T-helper 2 cell treated with Interferon-gamma antibody and Interleukin-4, amounts not matched to agents 5 μg/mL and 100 μg/mL, for 36 hours (primary cell): ENCODE measurements at regions not wholly inside any gene's neighbourhood (a gene's known extent, or its start where the extent isn't known, plus 50 kb on each side); places are given as distances from the start of the nearest gene placed in this dataset.

Experiments
- DNase-seq: peaks from one replicate; pipeline ENCODE4 v3.0.0; 2021; ENCODE audit warnings: low spot score
- H3K27ac Mint-ChIP-seq: one replicate; pipeline ENCODE4 v1.8.0; 2021; ENCODE audit warnings: mild to moderate bottlenecking, mixed read lengths
- H3K27me3 Mint-ChIP-seq: one replicate; pipeline ENCODE4 v1.8.0; 2021; ENCODE audit warnings: low read depth, mixed read lengths
- H3K36me3 Mint-ChIP-seq: one replicate; pipeline ENCODE4 v1.8.0; 2021; ENCODE audit warnings: low read depth, mixed read lengths
- H3K4me1 Mint-ChIP-seq: one replicate; pipeline ENCODE4 v1.8.0; 2021; ENCODE audit warnings: low read depth, mixed read lengths
- H3K4me3 Mint-ChIP-seq: one replicate; pipeline ENCODE4 v1.8.0; 2022; ENCODE audit warnings: mild to moderate bottlenecking, moderate library complexity, mixed read lengths
- H3K9me3 Mint-ChIP-seq: one replicate; pipeline ENCODE4 v1.8.0; 2021; ENCODE audit warnings: mixed read lengths

DNA sequence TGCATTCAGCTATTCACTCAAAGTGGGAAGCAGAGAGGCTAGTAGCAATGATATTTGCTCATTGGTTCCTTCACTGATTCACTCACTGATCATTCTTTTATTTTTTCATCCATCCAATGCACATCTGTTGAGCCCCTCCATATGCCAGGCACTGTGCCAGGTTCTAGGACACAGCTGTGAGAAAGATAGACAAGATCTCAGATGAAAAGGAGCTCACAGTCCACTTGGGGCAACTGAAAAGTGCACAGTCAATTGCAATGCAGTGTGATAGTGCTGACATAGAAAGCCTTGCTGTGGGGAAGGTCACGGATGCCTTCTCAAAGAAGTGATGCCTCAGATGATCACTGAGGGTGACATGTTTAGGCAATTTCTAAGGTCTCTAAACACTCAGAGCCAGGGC, 262.3 kb downstream of the PTEN start:
- Mint-ChIP-seq H3K4me3 (no peak overlapping the region), H3K27ac (no peak overlapping the region), H3K9me3 (no peaks in the 10 kb centered on the region), H3K4me1 (peaks cover 3% of the 10 kb centered on the region), H3K36me3 (peaks cover 1% of the 10 kb centered on the region), H3K27me3 (peaks cover 31% of the 10 kb centered on the region)
- no peak for DNase-seq

DNA sequence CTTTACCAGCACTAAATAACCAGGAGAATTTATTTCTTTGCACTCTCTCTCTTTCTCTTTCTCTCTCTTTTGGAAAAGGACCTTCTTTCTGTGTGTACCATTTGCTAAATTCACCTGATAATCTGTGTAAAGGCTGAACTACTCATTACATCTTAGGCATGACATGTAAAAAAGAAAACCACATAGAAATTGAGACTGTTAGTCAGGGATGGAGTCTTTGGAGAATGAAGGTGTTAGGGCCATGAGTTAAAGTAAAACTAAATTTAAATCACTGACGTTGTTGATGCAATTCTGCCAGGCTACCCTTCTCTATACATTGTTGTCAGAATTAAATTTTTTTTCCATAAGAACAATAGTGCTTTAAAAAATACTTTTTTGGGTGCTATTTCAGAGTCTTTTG, 263.3 kb downstream of the PTEN start:
- peaks cover 30% of the 10 kb centered on the region for H3K27me3 Mint-ChIP-seq
- no peak overlapping the region for H3K27ac Mint-ChIP-seq
- DNase-seq: no peak
- H3K9me3 Mint-ChIP-seq: no peaks in the 10 kb centered on the region
- peaks cover 1% of the 10 kb centered on the region for H3K36me3 Mint-ChIP-seq
- H3K4me1 Mint-ChIP-seq: peaks cover 3% of the 10 kb centered on the region
- no peak overlapping the region for H3K4me3 Mint-ChIP-seq

- DNase-seq: no peak
- Mint-ChIP-seq H3K4me1 (peaks cover 3% of the 10 kb centered on the region), H3K27me3 (peaks cover 29% of the 10 kb centered on the region), H3K4me3 (no peak overlapping the region), H3K36me3 (peaks cover 1% of the 10 kb centered on the region), H3K27ac (no peak overlapping the region), H3K9me3 (no peaks in the 10 kb centered on the region)
Observed at GRCh38 chr10:88127269-88127668, 263.8 kb downstream of the PTEN start.

- no peaks in the 10 kb centered on the region for H3K9me3 Mint-ChIP-seq
- H3K36me3 Mint-ChIP-seq: peaks cover 1% of the 10 kb centered on the region
- peaks cover 3% of the 10 kb centered on the region for H3K4me1 Mint-ChIP-seq
Observed at GRCh38 chr10:88127766-88128165, 264.3 kb downstream of the PTEN start.

GRCh38 chr10:88129013-88129412, 265.6 kb downstream of the PTEN start:
- Mint-ChIP-seq H3K4me1 (peaks cover 3% of the 10 kb centered on the region), H3K27ac (no peak overlapping the region), H3K9me3 (no peaks in the 10 kb centered on the region), H3K36me3 (peaks cover 1% of the 10 kb centered on the region), H3K27me3 (peaks cover 31% of the 10 kb centered on the region), H3K4me3 (no peak overlapping the region)
- no peak for DNase-seq

More at GRCh38 chr10:88127766-88128165, 264.3 kb downstream of the PTEN start:
- Mint-ChIP-seq H3K27ac (no peak overlapping the region), H3K4me3 (no peak overlapping the region), H3K27me3 (peaks cover 25% of the 10 kb centered on the region)
- DNase-seq: no peak

DNA sequence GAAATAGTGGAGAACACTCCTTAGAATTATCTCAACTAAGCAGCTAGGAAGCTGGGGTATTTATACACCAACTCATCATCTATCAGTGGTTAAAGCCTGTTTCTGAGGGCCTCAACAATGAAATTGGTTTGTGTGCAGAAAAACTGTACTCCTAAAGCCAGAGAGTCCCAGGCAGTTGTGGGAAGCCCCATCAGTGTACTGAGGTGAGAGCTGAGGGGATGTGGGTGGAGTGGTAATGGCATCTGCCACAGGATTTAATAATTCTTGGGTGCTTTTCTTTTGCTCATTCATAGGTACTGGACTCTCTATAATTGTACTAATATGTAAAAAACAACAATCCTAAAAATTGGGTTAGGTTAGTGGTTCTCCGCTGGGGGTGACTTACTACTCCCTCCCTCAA, 267.5 kb downstream of the PTEN start:
- Mint-ChIP-seq H3K27ac (no peak overlapping the region), H3K4me1 (peaks cover 3% of the 10 kb centered on the region), H3K9me3 (no peaks in the 10 kb centered on the region), H3K36me3 (peaks cover 1% of the 10 kb centered on the region), H3K4me3 (no peak overlapping the region), H3K27me3 (peaks cover 26% of the 10 kb centered on the region)
- no peak for DNase-seq

DNA sequence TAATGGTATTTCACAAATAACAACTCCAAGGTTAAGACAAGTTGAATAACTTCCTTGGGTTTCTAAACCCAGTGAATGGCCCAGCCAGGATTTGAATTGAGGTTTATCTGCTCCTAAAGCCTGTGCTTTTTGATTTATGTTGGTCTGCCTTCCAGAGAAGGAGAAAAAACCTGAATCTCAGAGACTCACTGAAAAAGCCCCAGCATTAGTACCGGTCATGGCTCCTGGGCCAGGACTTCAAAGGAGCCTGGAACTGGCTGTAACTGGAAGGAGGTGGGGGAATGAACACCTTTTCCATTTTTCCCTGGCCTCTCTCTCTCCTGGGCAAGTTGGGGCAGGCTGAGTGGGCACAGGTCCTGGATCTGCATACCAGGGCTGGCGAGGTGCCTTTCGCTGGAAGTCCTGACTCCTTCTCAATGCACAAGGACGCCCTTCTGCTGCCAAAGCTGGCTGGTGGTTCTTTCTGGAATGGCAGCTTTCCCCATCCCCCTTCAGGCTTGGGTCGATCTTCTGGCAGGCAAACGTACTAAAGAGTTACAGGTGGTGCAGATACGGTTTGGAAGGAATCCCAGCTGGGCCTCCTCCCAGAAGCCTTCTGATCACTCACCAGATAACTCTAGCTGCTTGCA, 268.2 kb downstream of the PTEN start:
- H3K4me1 Mint-ChIP-seq: peaks cover 3% of the 10 kb centered on the region
- no peaks in the 10 kb centered on the region for H3K9me3 Mint-ChIP-seq
- peaks cover 23% of the 10 kb centered on the region for H3K27me3 Mint-ChIP-seq
- peaks cover under 1% of the 10 kb centered on the region for H3K36me3 Mint-ChIP-seq
- H3K4me3 Mint-ChIP-seq: no peak overlapping the region
- DNase-seq: no peak
- no peak overlapping the region for H3K27ac Mint-ChIP-seq

DNA sequence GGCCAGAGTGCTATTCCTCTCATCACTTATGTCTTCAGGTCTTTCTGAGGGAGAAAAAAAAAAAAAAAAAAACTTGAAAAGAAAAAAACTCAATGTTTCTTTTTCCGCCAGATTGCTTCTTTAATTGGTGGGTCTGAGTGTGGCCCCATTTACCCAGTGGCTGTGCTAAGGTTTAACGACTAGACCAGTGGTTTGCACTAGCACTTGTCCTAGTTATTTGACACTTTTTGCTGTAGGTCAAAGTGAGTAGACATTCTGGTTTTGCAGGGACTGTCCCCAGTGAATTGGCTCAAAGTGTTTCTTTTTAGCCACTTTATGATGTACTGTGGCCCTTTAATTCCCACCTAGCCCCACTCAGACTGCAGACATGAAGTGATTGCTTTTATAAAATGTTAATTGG, 273.3 kb downstream of the PTEN start:
- H3K4me3 Mint-ChIP-seq: no peak overlapping the region
- H3K27ac Mint-ChIP-seq: no peak overlapping the region
- H3K9me3 Mint-ChIP-seq: no peaks in the 10 kb centered on the region
- H3K27me3 Mint-ChIP-seq: peaks cover 28% of the 10 kb centered on the region
- H3K36me3 Mint-ChIP-seq: no peaks in the 10 kb centered on the region
- no peak for DNase-seq
- peaks cover 13% of the 10 kb centered on the region for H3K4me1 Mint-ChIP-seq

GRCh38 chr10:88138319-88138848, 275.0 kb downstream of the PTEN start:
- peak; percentile 21 for DNase-seq
- Mint-ChIP-seq H3K4me3 (peak overlapping the region; percentile 9), H3K27me3 (peaks cover 30% of the 10 kb centered on the region), H3K9me3 (no peaks in the 10 kb centered on the region), H3K4me1 (peaks cover 13% of the 10 kb centered on the region), H3K27ac (no peak overlapping the region), H3K36me3 (no peaks in the 10 kb centered on the region)

GRCh38 chr10:88147000-88147798, 283.8 kb downstream of the PTEN start:
- Mint-ChIP-seq H3K27me3 (peaks cover 28% of the 10 kb centered on the region), H3K4me1 (peaks cover 5% of the 10 kb centered on the region), H3K4me3 (no peak overlapping the region), H3K27ac (no peak overlapping the region), H3K9me3 (peaks cover 9% of the 10 kb centered on the region), H3K36me3 (peaks cover 5% of the 10 kb centered on the region)
- no peak for DNase-seq

DNA sequence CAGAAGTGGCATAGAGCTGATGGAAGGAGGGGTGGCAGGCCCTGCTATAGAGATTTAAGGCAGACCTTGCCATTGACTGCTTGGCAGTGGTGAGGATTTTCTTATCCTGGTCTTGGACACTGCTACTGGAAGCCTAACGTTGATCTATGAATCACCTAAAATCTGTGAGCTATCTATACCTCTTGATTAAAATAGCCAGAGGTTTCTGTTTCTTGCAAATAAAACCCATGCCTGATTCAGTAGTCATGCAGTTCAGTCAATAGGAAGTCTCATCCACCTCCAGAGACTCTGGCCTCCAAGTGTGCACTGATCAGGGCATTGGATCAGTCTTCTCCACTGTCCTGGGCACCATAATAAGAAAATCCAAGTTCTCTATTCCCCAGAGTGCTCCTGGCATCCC, 286.5 kb downstream of the PTEN start:
- peaks cover 10% of the 10 kb centered on the region for H3K36me3 Mint-ChIP-seq
- H3K27ac Mint-ChIP-seq: no peak overlapping the region
- DNase-seq: no peak
- H3K4me3 Mint-ChIP-seq: no peak overlapping the region
- peaks cover 14% of the 10 kb centered on the region for H3K9me3 Mint-ChIP-seq
- peaks cover 17% of the 10 kb centered on the region for H3K4me1 Mint-ChIP-seq
- H3K27me3 Mint-ChIP-seq: peaks cover 17% of the 10 kb centered on the region

- peaks cover 12% of the 10 kb centered on the region for H3K27me3 Mint-ChIP-seq
- H3K9me3 Mint-ChIP-seq: peaks cover 14% of the 10 kb centered on the region
- no peak for DNase-seq
- H3K4me1 Mint-ChIP-seq: peaks cover 17% of the 10 kb centered on the region
- H3K4me3 Mint-ChIP-seq: no peak overlapping the region
- H3K36me3 Mint-ChIP-seq: peaks cover 10% of the 10 kb centered on the region
- no peak overlapping the region for H3K27ac Mint-ChIP-seq
Observed at GRCh38 chr10:88150339-88150738, 286.9 kb downstream of the PTEN start.

- Mint-ChIP-seq H3K4me3 (no peak overlapping the region), H3K27me3 (no peaks in the 10 kb centered on the region), H3K36me3 (peaks cover 10% of the 10 kb centered on the region), H3K9me3 (peaks cover 14% of the 10 kb centered on the region), H3K4me1 (peaks cover 17% of the 10 kb centered on the region), H3K27ac (peak overlapping the region; percentile 86)
- peak; percentile 70 for DNase-seq
Observed at GRCh38 chr10:88152728-88153133, 289.3 kb downstream of the PTEN start.

DNA sequence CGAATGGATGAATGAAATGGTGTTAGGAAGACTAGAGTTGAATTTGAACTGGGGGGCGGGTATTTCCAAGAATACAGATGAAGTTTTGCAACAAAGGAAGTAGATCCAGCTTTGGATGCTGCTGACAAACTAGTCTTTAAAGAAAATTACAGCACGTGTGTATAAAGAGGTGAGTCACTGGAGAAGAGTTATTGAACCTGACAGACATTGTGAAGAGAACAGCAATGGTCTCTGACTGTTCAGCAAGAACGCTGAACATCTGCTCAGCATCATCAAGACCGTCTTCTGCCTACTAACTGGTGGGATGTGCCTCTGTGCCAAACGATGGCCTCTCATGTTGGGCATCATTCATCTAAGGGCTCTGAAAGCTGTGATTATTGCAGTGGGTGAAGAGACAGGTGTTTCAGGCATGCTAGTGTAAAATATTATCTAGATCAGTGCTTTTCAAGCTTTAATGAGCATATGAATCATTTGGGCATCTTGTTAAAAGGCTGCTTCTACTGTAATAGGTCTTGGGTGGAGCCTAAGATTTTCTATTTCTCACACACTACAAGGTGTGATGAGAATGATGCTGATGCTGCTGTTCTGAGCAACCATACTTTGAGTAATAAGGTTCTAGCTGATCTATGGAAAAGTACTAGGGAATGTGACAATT, 291.3 kb downstream of the PTEN start:
- Mint-ChIP-seq H3K36me3 (peaks cover 10% of the 10 kb centered on the region), H3K4me3 (no peak overlapping the region), H3K9me3 (peaks cover 11% of the 10 kb centered on the region), H3K27ac (no peak overlapping the region), H3K27me3 (no peaks in the 10 kb centered on the region), H3K4me1 (peaks cover 21% of the 10 kb centered on the region)
- DNase-seq: no peak
